HTR-8/SVneo (cell line): ENCODE measurements at regions not wholly inside any gene's neighbourhood (a gene's known extent, or its start where the extent isn't known, plus 50 kb on each side); places are given as distances from the start of the nearest gene placed in this dataset.

Experiments used
- DNase-seq: peaks from one replicate; pipeline ENCODE4 v3.0.0; 2011; ENCODE audit warnings: low spot score, mixed read lengths; ENCODE audit not compliant: insufficient read length
- FAIRE-seq: peaks from 2 replicates; lab custom pipeline; 2011; peaks lifted over from hg19 to GRCh38; lab: Jason Lieb, UNC

DNA sequence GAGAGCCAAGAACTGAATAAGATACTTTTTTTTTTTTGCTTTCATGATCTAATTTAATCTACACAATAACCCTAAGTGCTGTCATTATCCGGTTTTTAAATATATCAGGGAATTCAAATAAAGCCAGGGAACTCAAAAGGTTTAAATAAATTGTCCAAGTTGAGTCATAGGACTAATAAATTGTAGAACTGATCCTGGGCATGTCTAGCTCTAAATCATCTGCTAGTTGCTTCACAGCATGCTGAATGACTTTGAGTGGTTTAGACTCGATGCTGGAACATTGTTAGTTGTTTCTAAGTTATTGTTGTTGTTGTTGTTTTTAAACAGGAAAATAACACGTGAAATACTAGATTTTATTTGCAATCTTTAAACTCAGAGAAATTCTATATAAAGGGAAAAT is 147.2 kb upstream of the HNMT start:
- no peak for DNase-seq
- FAIRE-seq: no peak

DNA sequence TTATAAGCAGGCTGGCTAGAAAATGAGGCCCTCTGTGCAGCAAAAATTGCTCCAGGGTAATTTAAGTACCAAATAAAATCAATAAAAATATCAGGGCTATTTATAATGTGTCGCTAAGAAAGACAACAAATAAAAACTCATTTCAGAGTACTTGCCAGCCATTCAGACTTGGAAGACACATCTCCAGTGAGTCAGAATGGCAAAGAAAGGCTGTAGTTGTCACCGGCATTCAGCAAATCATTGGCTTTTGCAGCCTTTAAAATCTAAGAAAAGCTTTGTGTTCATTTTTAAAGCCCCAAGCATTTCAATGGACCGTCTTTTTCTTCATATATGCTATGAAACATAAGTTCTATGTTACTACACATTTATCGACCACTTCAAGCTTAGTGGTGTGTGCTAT is 141.1 kb upstream of the HNMT start:
- FAIRE-seq (no peak), DNase-seq (no peak)

- DNase-seq (no peak), FAIRE-seq (no peak)
Measured at GRCh38 chr2:137824501-137824900, 139.8 kb upstream of the HNMT start.

DNA sequence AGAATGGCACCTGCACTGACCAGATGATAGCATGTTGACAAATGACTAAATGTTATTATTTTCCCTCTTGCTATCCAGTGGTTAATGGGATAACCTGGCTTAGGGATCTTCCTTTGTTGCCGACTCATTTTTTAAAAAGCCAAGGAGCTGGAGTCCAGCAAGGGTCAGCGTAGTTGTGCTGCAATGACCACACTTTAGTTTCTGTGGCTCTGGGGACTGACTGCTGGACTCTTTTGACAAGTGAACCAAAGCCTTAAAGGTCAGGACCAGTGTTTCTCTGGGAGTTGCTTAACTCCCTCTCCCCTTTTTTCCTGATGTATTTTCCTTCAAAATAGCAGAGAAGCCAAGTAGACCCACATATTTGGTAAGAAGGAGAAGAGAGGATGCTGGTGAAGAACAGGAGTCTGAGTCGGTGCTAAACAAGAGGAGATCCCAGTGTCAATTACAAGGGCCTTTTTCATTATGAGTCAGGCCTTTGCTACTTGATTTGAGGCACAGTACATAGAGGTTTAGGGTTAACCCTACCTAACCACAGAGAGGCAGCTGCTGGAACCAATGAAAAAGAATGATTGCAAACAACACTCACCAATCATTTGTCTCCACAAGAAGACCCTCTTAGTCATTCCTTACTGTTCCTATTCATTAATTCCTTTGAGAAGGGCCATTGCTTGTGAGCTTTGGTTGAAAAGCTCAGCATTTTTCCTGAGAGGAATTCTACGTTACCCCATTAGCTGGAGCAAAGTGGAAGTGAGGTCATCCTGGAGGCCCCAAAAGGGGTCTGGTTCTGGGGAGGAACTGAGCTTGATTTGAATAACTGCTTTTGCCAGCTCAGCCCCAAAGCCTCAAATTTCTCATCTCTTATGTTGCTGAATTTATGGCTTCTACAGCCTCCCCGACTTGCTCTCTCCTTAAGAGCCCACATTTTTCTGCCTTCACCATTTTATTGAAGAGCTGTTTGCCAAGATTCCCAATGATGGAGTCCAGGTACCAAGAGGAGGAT is 137.6 kb upstream of the HNMT start:
- FAIRE-seq (no peak), DNase-seq (no peak)

DNA sequence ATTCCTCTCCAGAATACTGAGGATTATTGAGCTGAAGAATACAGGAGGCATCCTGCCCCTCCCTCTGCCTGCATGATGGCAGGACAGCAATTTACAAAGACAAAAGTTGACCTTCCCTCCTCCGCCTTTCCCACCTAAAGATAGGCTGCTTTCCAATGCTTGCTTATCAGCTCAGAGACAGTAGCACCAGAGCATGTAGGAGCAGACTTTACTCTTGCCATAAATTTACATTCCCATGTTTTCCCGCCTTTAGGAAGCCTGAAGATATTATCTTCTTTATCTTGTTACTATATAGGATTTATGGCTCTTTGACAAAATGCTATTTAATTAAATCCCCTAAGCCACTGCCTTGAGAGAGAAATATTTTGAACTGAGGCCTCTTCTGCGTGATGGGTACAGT is 135.6 kb upstream of the HNMT start:
- FAIRE-seq (no peak), DNase-seq (no peak)

DNA sequence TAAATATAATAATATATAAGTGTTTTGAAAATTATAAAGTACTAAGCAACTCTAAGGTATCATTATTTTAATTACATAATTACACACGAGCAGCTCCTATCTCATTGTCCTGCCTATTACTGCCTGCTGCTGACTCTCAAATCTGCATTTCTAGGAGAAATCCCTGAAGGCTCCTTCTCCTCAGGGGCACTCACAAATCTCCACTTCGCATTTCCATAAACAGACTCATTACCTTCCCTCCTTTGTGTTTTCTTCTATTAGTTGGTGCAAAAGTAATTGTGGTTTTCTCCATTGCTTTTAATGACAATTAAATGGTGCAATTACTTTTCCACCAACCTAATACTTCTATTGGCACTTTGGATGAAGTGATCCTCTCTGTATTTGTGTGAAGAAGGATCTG is 135.0 kb upstream of the HNMT start:
- no peak for DNase-seq

GRCh38 chr2:137834760-137835379 is 129.4 kb upstream of the HNMT start:
- FAIRE-seq (no peak), DNase-seq (no peak)

More for the DNA sequence above, 135.0 kb upstream of the HNMT start:
- no peak for FAIRE-seq

- DNase-seq: no peak
- FAIRE-seq: no peak
Measured at GRCh38 chr2:137836671-137837070, 127.6 kb upstream of the HNMT start.

DNA sequence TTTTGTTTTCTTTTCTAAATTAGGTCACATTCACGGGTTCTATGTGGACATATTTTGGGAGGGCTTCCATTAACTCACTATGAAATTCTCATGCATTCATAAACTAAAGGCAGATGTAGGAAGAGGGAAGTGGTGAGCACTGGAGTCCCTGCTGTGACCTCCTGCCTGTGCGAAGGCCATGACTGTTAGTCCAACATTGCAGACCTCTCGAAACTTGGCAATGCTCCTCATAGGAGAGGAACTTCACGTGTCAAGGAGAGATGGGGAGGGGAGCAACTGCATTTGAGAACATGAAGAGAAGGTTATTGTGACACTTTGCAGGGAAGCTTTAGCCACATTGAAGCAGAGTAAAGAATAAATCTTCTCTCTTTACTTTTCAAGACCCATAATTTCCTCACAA is 126.4 kb upstream of the HNMT start:
- no peak for FAIRE-seq

DNA sequence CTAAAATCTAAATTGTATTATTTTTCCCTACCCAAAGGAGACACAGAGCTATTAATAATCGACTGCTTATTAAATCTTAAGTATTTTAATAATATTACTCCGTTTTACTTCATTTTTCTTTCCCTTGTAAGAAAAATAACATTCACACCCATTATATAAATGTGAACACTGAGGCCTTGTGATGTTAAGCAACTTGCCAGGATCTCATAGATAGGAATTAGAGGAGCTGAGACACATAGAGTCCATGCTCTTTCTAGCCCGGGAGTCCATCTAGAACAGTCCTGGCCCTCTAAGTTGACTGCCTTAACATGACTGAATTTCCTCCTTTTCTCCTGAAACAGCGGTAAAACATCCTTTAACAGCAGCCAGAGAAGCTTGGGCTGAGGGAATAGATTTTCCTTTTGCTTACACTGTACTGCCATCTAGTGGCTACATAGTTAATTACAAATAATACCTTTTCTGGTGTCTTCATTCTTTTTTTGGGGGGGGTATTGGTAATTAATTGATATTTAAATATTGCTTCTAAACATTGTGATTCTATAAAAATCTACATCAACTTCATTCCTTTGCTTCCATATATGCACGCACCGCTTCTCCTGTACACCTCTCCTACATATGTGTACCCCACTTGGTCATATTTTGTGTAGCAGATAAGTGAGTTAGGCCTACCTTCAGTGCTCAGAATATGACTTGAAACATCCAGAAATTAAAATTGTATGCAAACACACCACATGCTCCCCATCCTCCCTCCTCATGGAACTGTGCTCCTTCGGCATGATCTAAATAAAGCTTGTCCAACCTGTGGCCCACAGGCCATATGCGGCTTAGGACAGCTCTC is 125.8 kb upstream of the HNMT start:
- no peak for FAIRE-seq
- DNase-seq: peak; percentile 64

More for the DNA sequence above, 126.4 kb upstream of the HNMT start:
- DNase-seq: no peak

- no peak for DNase-seq
- FAIRE-seq: no peak
Measured at GRCh38 chr2:137842430-137842829, 121.8 kb upstream of the HNMT start.

GRCh38 chr2:137842952-137843351 is 121.3 kb upstream of the HNMT start:
- no peak for DNase-seq
- no peak for FAIRE-seq

DNA sequence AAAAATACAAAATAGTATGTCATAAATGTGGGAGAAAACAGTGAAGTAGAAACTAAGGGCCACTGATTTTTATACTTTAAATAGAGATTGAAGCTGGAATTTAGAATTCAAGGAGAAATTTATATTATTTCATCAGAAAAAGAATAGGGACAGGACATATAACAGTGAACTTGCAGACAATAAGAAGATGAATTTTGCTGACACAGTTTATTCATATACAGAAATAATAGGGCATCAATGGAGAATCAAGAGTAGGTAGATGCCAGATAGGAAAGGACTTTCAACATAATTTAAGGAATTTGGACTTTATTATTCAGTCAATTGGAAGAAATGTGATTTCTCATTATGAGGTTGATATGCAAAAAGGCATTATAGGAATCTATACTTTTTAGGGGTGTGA is 118.9 kb upstream of the HNMT start:
- FAIRE-seq (no peak), DNase-seq (no peak)

DNA sequence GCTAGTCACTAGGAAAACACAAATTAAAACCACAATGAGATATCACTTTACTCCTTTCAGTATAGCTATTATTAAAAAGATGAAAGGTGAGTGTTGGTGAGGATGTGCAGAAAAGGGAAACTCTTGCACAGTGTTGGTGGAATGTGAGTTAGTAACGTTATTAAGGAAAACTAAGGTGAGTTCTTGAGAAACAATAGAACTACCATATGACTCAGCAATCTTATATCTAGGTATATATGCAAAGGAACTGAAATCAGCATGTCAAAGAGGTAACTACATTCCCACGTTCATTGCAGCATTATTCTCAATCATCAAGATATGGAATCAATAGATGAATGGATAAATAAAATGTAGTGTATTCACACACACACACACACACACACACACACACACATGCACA is 117.3 kb upstream of the HNMT start:
- FAIRE-seq (no peak), DNase-seq (no peak)

DNA sequence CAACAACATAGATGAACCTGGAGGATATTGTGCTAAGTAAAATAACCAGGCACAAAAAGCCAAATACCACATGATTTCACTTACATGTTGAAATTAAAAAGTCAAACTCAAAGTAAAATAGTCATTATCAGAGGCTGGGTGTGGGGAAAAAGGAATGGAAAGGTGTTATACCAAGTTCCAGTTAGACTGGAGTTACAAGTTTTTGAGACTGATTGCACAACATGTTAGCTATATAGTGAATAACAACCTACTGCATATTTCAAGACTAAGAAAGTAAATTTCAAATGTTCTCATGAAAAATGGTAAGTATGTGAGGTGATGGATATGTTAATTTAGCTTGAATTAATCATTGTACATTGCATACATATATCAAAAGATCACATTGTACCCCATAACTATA is 116.8 kb upstream of the HNMT start:
- DNase-seq: no peak
- FAIRE-seq: no peak

DNA sequence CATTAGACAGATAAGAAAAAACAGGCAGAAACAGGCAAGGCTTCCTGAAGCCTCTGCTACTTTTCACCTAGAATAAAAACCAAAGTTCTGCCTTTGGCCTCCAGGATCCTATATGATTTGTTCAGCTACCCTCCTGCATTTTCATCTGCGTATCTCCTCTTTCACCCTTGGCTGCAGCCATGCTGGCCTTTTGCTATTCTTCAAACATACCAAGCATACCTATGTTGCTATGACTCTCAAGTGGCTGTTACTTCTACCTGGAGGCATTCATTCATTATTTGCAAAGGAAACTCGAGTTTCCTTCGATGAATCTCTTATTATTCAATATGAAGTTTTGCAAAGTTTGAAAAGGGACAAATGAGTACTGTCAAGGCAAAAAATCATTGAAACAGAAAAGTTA is 106.4 kb upstream of the HNMT start:
- no peak for FAIRE-seq

DNA sequence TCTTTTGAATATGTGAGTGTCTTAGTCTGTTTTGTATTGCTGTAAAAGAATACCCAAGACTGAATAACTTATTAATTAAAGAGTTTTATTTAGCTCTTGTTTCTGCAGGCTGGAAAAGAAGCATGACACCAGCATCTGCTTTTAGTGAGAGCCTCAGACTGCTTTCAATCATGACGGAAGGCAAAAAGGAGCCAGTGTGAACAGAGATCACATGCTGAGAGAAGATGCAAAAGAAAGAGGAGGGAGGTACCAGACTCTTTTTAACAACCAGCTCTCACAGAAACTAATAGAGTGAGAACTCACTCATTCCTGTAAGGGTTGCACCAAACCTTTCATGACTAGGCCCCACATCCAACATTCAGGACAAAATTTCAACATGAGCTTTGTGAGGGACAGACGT is 101.6 kb upstream of the HNMT start:
- no peak for DNase-seq
- no peak for FAIRE-seq

More for the DNA sequence above, 106.4 kb upstream of the HNMT start:
- no peak for DNase-seq

DNA sequence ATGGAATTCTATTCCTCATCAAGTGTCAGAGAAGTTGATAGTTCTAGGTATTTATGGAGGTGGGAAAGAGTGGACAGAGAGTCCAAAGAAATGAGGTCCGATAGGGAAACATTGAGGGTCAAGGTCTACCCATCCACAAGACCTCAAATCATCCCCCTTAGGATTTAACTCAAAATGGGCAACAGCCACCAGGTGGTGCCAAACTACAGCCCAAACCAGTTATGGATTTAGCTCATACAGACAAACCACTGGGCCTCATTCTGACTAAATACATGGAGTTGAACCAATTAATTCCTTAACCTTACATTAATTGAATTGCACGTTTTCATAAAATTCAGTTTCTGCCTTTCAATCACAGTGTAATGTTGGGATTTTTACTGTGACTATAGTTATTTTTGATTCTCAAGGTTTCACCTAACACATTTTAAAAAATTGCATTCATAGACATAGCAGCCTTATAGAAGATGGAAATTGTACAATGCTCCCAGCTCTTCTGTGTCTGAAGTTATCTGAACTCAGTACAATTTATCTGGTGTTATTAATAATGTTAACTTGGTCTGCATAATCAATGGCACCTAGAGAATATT is 98.2 kb upstream of the HNMT start:
- FAIRE-seq: peak; percentile 44
- peak; percentile 11 for DNase-seq

GRCh38 chr2:137870682-137871081 is 93.6 kb upstream of the HNMT start:
- DNase-seq (no peak), FAIRE-seq (no peak)

DNA sequence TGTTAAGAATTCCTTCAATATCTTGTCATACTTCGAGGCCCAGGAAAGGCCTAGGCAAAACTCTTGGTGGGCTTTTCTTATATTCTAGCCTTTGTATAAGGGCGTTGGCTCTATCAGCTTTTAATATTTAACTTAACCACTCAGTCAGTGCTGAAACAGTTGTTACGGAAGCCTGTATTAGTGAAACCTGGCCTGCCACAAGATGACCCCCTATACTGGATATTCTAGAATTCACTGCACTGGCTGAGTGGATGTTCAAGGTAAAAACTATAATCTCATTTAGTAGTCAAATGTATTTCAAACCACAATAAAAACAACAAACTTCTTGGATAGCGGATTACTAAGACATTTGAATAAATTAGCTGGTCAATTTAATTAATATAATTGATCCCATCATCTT is 91.7 kb upstream of the HNMT start:
- no peak for DNase-seq
- FAIRE-seq: no peak
